GM18505 (cell line): ENCODE measurements at regions not wholly inside any gene's neighbourhood (a gene's known extent, or its start where the extent isn't known, plus 50 kb on each side); places are given as distances from the start of the nearest gene placed in this dataset.

Experiments
- ATAC-seq: cut with Tn5 transposase; IDR thresholded peaks from one replicate; pipeline ENCODE4 v1.9.1; 2021; ENCODE audit not compliant: unreplicated experiment
- POLR2A ChIP-seq: IDR thresholded peaks from 4 replicates; pipeline ENCODE4 v1.6.1; 2011; ENCODE audit warnings: borderline replicate concordance; ENCODE audit not compliant: insufficient read depth, insufficient read length; ENCODE audit errors: extremely low read depth

GRCh38 chr1:221494670-221495069 lies 247.2 kb downstream of the DUSP10 start:
- no peak for ATAC-seq
- TF ChIP-seq POLR2A = no peak

- no peak for TF ChIP-seq POLR2A
Observed at GRCh38 chr1:221497046-221497445, 244.8 kb downstream of the DUSP10 start.

GRCh38 chr1:221503268-221503667 lies 238.6 kb downstream of the DUSP10 start:
- ATAC-seq = no peak
- TF ChIP-seq POLR2A = no peak

More at GRCh38 chr1:221497046-221497445, 244.8 kb downstream of the DUSP10 start:
- no peak for ATAC-seq

GRCh38 chr1:221509575-221510355 lies 232.1 kb downstream of the DUSP10 start:
- no peak for ATAC-seq
- no peak for TF ChIP-seq POLR2A

- no peak for ATAC-seq
- no peak for TF ChIP-seq POLR2A
Observed at GRCh38 chr1:221510793-221511503, 230.9 kb downstream of the DUSP10 start.

GRCh38 chr1:221511797-221512196 lies 230.1 kb downstream of the DUSP10 start:
- TF ChIP-seq POLR2A = no peak
- no peak for ATAC-seq

- no peak for TF ChIP-seq POLR2A
- no peak for ATAC-seq
Observed at GRCh38 chr1:221514806-221515205, 227.1 kb downstream of the DUSP10 start.

GRCh38 chr1:221515496-221515895 lies 226.4 kb downstream of the DUSP10 start:
- TF ChIP-seq POLR2A = no peak
- no peak for ATAC-seq

- ATAC-seq = no peak
- no peak for TF ChIP-seq POLR2A
Observed at GRCh38 chr1:221517961-221518360, 223.9 kb downstream of the DUSP10 start.

- no peak for TF ChIP-seq POLR2A
- no peak for ATAC-seq
Observed at GRCh38 chr1:221520250-221520649, 221.6 kb downstream of the DUSP10 start.

GRCh38 chr1:221521686-221522085 lies 220.2 kb downstream of the DUSP10 start:
- no peak for ATAC-seq
- TF ChIP-seq POLR2A = no peak

GRCh38 chr1:221522529-221522940 lies 219.4 kb downstream of the DUSP10 start:
- TF ChIP-seq POLR2A = no peak
- ATAC-seq = no peak

- no peak for TF ChIP-seq POLR2A
- no peak for ATAC-seq
Observed at GRCh38 chr1:221525749-221526148, 216.1 kb downstream of the DUSP10 start.

- TF ChIP-seq POLR2A = no peak
- no peak for ATAC-seq
Observed at GRCh38 chr1:221527302-221527701, 214.6 kb downstream of the DUSP10 start.
